Choroid plexus epithelial cell (primary cell): ENCODE measurements at regions not wholly inside any gene's neighbourhood (a gene's known extent, or its start where the extent isn't known, plus 50 kb on each side); places are given as distances from the start of the nearest gene placed in this dataset.

Experiments used
- DNase-seq: peaks from one replicate; pipeline ENCODE4 v3.0.0-alpha.2; 2010; ENCODE audit warnings: low read depth
- H3K4me3 ChIP-seq: 2 replicates; pipeline ENCODE4 v1.5.1; 2011; ENCODE audit warnings: low read depth, mild to moderate bottlenecking, control low read depth, low read length, moderate library complexity
- TF ChIP-seq, protein P1 (sequence below): conservative IDR thresholded peaks from 2 replicates; pipeline ENCODE4 v1.5.1; 2011; ENCODE audit warnings: low read depth, mild to moderate bottlenecking, control low read depth, inconsistent platforms, low read length, moderate library complexity

DNA sequence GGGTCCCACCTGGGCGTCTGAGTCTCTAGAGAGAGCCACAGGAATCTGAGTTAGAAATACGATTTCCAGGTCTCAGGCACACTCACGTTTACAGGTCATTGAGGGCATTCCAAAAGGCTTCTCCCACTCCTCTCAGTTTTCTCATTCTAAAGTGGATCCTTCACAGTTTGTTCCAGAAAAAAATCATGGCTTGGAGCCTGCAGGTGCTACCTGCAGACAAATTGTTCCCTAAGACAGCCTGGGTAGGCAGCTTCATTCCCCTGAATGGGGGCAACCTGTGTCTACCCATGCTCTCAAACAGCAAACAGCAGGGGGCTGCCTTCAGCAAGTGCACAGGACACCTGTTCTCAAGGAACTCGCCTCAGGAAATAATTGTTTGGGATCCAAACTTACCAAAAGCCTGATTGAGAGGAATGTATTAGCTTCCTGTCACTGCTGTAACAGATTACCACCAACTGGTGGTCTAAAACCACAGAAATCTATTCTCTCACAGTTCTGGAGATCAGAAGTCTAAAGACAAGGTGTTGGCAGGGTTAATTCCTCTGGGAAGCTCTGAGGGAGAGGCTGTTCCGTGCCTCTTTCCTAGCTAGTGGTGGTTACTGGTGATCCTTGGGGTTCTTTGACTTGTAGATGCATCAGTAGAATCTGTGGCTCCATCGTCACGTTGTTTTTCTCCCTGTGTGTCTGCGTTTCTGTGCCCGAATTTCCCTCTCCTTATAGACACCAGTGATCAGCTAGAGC lies 117.2 kb downstream of the RAB11FIP2 start:
- no peak for DNase-seq
- TF ChIP-seq, protein P1, sequence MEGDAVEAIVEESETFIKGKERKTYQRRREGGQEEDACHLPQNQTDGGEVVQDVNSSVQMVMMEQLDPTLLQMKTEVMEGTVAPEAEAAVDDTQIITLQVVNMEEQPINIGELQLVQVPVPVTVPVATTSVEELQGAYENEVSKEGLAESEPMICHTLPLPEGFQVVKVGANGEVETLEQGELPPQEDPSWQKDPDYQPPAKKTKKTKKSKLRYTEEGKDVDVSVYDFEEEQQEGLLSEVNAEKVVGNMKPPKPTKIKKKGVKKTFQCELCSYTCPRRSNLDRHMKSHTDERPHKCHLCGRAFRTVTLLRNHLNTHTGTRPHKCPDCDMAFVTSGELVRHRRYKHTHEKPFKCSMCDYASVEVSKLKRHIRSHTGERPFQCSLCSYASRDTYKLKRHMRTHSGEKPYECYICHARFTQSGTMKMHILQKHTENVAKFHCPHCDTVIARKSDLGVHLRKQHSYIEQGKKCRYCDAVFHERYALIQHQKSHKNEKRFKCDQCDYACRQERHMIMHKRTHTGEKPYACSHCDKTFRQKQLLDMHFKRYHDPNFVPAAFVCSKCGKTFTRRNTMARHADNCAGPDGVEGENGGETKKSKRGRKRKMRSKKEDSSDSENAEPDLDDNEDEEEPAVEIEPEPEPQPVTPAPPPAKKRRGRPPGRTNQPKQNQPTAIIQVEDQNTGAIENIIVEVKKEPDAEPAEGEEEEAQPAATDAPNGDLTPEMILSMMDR: no peak
- no peak overlapping the region for H3K4me3 ChIP-seq

DNA sequence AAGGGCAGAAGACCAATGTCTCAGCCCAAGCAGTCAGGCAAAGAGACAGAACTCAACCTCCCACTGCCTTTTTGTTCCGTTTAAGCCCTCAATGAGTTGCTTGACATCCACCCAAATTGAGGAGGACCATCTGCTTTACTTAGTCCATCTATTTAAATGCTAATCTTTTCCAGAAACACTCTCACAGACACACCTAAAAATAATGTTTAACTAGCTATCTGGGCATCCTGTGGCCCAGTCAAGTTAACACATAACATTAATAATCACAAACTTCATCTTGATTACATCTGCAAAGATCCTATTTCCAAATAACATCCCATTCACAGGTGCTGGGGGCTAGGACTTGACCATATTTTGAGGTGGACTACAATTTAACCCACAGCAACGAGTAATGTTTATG lies 115.7 kb downstream of the RAB11FIP2 start:
- H3K4me3 ChIP-seq: no peak overlapping the region
- no peak for DNase-seq
- TF ChIP-seq, protein P1: no peak

DNA sequence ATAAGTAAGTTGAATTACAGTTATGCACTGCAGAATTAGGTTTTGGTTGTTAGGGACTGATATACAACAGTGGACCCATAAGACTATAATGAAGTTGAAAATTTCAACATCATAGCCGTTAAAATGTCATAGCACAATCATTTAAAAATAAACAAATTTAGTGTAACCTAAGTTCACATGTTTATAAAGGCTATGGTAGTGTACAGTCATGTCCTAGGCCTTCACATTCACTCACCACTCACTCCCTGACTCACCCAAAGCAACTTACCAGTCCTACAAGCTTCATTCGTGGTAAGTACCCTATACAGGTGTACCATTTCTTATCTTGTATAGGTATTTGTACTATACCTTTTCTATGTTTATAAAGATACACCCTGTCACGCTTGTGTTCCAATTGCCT lies 113.7 kb downstream of the RAB11FIP2 start:
- DNase-seq: peak; percentile 5
- H3K4me3 ChIP-seq: no peak overlapping the region
- TF ChIP-seq, protein P1: no peak

DNA sequence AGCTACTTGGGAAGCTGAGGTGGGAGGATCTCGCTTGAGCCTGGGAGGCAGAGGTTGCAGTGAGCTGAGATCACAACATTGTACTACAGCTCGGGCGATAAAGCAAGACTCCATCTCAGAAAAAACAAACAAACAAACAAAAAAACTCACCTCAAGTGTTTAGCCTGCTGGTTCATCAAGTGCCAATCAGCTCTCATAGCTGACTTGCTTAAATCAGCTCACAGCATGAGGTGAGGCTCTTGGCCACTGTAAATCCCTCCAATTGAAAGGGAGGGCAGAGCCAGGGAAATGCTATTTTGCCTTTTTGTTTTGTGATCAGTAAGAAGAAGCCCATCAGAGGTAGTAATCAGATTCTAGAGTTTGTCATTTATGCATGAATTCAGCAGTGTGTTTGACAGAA lies 112.3 kb downstream of the RAB11FIP2 start:
- TF ChIP-seq, protein P1: no peak

DNA sequence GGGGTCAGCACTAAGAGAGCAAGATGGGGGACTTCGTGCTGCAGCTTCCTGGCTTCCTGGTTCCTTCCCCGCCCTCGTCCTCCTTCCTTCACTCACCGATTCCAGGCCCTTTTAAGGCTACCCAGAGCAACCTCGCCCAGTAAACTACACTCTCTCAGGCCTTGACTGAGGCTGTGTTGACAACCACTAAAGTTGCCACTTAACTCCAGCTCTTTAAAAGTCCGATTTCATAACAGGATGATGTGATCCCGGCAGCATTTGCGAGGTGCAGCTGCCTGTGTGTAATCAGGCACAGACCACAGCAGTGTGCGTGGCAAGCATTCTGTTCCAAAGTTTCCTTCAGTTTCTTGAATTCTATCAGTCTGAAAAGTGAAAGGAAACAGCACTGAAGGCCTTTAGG lies 110.6 kb downstream of the RAB11FIP2 start:
- DNase-seq: peak; percentile 14
- TF ChIP-seq, protein P1: no peak
- H3K4me3 ChIP-seq: no peak overlapping the region

More for the DNA sequence above, 112.3 kb downstream of the RAB11FIP2 start:
- DNase-seq: no peak
- no peak overlapping the region for H3K4me3 ChIP-seq

DNA sequence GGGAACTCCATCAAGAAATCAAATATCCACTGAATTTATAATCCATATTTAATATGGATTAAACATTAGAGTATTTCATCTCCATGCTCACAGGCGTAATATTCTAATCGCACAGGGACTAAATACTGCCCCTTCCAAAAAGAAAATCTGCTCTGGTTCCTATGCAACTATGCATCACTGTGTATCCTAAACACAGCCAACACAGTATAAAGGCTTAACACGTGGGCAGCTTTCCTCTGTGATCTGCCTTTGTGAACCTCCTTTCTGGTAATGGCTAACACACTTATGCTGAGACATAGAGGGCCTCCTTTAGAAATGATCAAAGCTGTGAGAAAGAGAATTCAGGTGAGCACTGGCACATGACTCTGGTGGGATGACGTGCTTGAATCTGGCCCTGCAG lies 110.2 kb downstream of the RAB11FIP2 start:
- TF ChIP-seq, protein P1: no peak

DNA sequence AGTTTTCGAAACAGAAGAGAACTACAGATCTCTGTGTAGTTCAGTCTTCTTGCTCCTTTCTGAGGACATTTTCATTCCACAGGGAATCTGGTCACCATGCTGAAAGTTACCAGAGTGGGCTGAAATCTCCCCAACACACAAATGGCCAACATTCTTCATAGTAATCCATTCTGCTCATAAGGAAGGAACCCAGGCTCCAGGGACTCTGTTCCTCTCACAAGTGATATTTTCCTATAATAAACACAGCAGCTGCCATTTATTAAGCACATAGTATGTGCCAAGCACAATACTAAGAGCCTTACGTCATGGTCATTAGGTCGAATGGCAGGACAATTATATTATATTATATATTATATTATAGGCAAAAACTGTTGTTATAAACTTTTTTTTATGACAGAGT lies 109.8 kb downstream of the RAB11FIP2 start:
- DNase-seq: no peak
- TF ChIP-seq, protein P1: no peak
- no peak overlapping the region for H3K4me3 ChIP-seq

More for the DNA sequence above, 110.2 kb downstream of the RAB11FIP2 start:
- DNase-seq: no peak
- no peak overlapping the region for H3K4me3 ChIP-seq
